A549 (cell line): ENCODE measurements at regions not wholly inside any gene's neighbourhood (a gene's known extent, or its start where the extent isn't known, plus 50 kb on each side); places are given as distances from the start of the nearest gene placed in this dataset.
A peak's percentile ranks its signal among the peaks of the same experiment; 100 is the strongest.

Experiments used
- ATAC-seq, 2 experiments: fragments of 200-7000 bp in 1 of 2; fragments of >200 bp in 1 of 2; cut with Nextera tagmentation in 1 of 2; cut with Tn5 transposase in 1 of 2; 3 replicates each; pipeline versions ENCODE4 v1.8.0 to v1.9.1; 2018 to 2020; ENCODE audit warnings: mild to moderate bottlenecking in 1 of 2, moderate library complexity in 1 of 2
- CTCF ChIA-PET: fragments of 300-600 bp; sonication (Branson Sonifier 250); formaldehyde crosslinking; extraction: SDS; loops from one replicate; lab custom pipeline; 2021; ENCODE audit warnings: antibody characterized with exemption, inconsistent platforms; lab: Yijun Ruan, JAX
- POLR2A ChIA-PET: fragments of 350-600 bp; formaldehyde crosslinking; extraction: SDS; loops from one replicate; lab custom pipeline; 2021; ENCODE audit warnings: antibody characterized with exemption, inconsistent platforms; lab: Yijun Ruan, JAX
- DNase-seq, 2 experiments: peaks; one replicate each; pipeline versions ENCODE4 v3.0.0 to v3.0.0-alpha.2; 2011 to 2016; ENCODE audit warnings: low read depth in 1 of 2, low spot score in 1 of 2
- FAIRE-seq: peaks from 2 replicates; lab custom pipeline; 2011; peaks lifted over from hg19 to GRCh38; lab: Jason Lieb, UNC
- H3K27ac ChIP-seq, 2 experiments: fragments of >200 bp; sonication (Bioruptor Twin); formaldehyde crosslinking; 3 replicates each; pipeline ENCODE4 v1.5.1; 2016 to 2017
- H3K4me1 ChIP-seq: fragments of >200 bp; sonication (Bioruptor Twin); formaldehyde crosslinking; 3 replicates; pipeline ENCODE4 v1.6.1; 2016
- H3K4me2 ChIP-seq: fragments of >200 bp; sonication (Bioruptor Twin); formaldehyde crosslinking; 3 replicates; pipeline ENCODE4 v1.6.1; 2016
- H3K4me3 ChIP-seq: fragments of >200 bp; sonication (Bioruptor Twin); formaldehyde crosslinking; 3 replicates; pipeline ENCODE4 v1.5.1; 2016
- H3K9me3 ChIP-seq: fragments of >200 bp; sonication (Bioruptor Twin); formaldehyde crosslinking; 3 replicates; pipeline ENCODE4 v1.6.1; 2016
- CBX2 ChIP-seq: fragments of 200-600 bp; sonication (generic); IDR thresholded peaks from 2 replicates; pipeline ENCODE4 v1.6.1; 2016; ENCODE audit warnings: low read depth, mild to moderate bottlenecking, borderline replicate concordance
- CHD4 ChIP-seq: fragments of 200-600 bp; sonication (generic); IDR thresholded peaks from 2 replicates; pipeline ENCODE4 v1.6.1; 2016; ENCODE audit warnings: antibody characterized with exemption, mild to moderate bottlenecking, borderline replicate concordance
- EHF ChIP-seq: fragments of 250-450 bp; sonication (Bioruptor Pico); IDR thresholded peaks from 2 replicates; pipeline ENCODE4 v1.5.0; 2020; ENCODE audit warnings: mild to moderate bottlenecking
- EP300 ChIP-seq, 2 experiments: fragments of >200 bp; sonication (Bioruptor Twin); formaldehyde crosslinking; IDR thresholded peaks; 2 replicates in 1 of 2; 3 replicates in 1 of 2; pipeline ENCODE4 v1.6.1; 2016 to 2017
- FOXS1 ChIP-seq: fragments of 250-450 bp; sonication (Bioruptor Pico); IDR thresholded peaks from 2 replicates; pipeline ENCODE4 v1.5.0; 2020; ENCODE audit warnings: mild to moderate bottlenecking, moderate library complexity
- HDAC2 ChIP-seq: fragments of 200-600 bp; sonication (generic); IDR thresholded peaks from 2 replicates; pipeline ENCODE4 v1.6.1; 2016
- HOXB13 ChIP-seq: fragments of 250-450 bp; sonication (Bioruptor Pico); IDR thresholded peaks from 2 replicates; pipeline ENCODE4 v1.5.0; 2020; ENCODE audit warnings: low read depth, mild to moderate bottlenecking, moderate library complexity
- JUNB ChIP-seq: fragments of >200 bp; sonication (Bioruptor Twin); formaldehyde crosslinking; IDR thresholded peaks from 2 replicates; pipeline ENCODE4 v1.6.1; 2016
- KDM5A ChIP-seq: fragments of 200-600 bp; sonication (generic); IDR thresholded peaks from 2 replicates; pipeline ENCODE4 v1.6.1; 2016; ENCODE audit warnings: antibody characterized with exemption, mild to moderate bottlenecking
- MAFK ChIP-seq: fragments of 450-650 bp; IDR thresholded peaks from 2 replicates; pipeline ENCODE4 v1.6.1; 2014; ENCODE audit not compliant: partially characterized antibody
- NPAS2 ChIP-seq: fragments of 250-450 bp; sonication (Bioruptor Pico); IDR thresholded peaks from 2 replicates; pipeline ENCODE4 v1.8.0; 2022; ENCODE audit warnings: mild to moderate bottlenecking, moderate library complexity, borderline replicate concordance
- NR3C1 ChIP-seq: fragments of >200 bp; sonication (Bioruptor Twin); formaldehyde crosslinking; IDR thresholded peaks from 3 replicates; pipeline ENCODE4 v1.6.1; 2017
- PHF8 ChIP-seq: fragments of 200-600 bp; sonication (generic); IDR thresholded peaks from 2 replicates; pipeline ENCODE4 v1.6.1; 2016; ENCODE audit warnings: low read depth, mild to moderate bottlenecking, antibody characterized with exemption, moderate library complexity, borderline replicate concordance
- POLR2A ChIP-seq: IDR thresholded peaks from 2 replicates; pipeline ENCODE4 v1.6.1; 2012; ENCODE audit warnings: mild to moderate bottlenecking, low read length
- POLR2AphosphoS2 ChIP-seq: conservative IDR thresholded peaks from 2 replicates; pipeline ENCODE4 v1.6.1; 2012; ENCODE audit warnings: low read length, improper control_type of control experiment, inconsistent platforms
- RAD21 ChIP-seq, 2 experiments: fragments of >200 bp in 1 of 2; sonication (Bioruptor Twin) in 1 of 2; formaldehyde crosslinking in 1 of 2; IDR thresholded peaks in 1 of 2; conservative IDR thresholded peaks in 1 of 2; 2 replicates in 1 of 2; 3 replicates in 1 of 2; pipeline ENCODE4 v1.6.1; 2012 to 2018; ENCODE audit warnings: inconsistent platforms in 1 of 2
- RCOR1 ChIP-seq: fragments of 150-350 bp; IDR thresholded peaks from 2 replicates; pipeline ENCODE4 v1.6.1; 2014; ENCODE audit warnings: antibody characterized with exemption, low read length, low read depth
- RNF2 ChIP-seq: fragments of 200-600 bp; sonication (generic); IDR thresholded peaks from 2 replicates; pipeline ENCODE4 v1.6.1; 2016; ENCODE audit warnings: low read depth, mild to moderate bottlenecking, antibody characterized with exemption, moderate library complexity, borderline replicate concordance
- SMC3 ChIP-seq: fragments of >200 bp; sonication (Bioruptor Twin); formaldehyde crosslinking; IDR thresholded peaks from 3 replicates; pipeline ENCODE4 v1.6.1; 2018; ENCODE audit warnings: inconsistent platforms
- TFCP2L1 ChIP-seq: fragments of 250-450 bp; sonication (Bioruptor Pico); IDR thresholded peaks from 2 replicates; pipeline ENCODE4 v1.5.0; 2021; ENCODE audit warnings: mild to moderate bottlenecking
- ZC3H11A ChIP-seq: fragments of 450-650 bp; IDR thresholded peaks from 2 replicates; pipeline ENCODE4 v1.6.1; 2014; ENCODE audit warnings: antibody characterized with exemption, mild to moderate bottlenecking
- ZFP36 ChIP-seq: fragments of 450-650 bp; IDR thresholded peaks from 2 replicates; pipeline ENCODE4 v1.6.1; 2014; ENCODE audit warnings: borderline replicate concordance; ENCODE audit not compliant: partially characterized antibody
- ZNF302 ChIP-seq: fragments of 250-450 bp; sonication (Bioruptor Pico); IDR thresholded peaks from 2 replicates; pipeline ENCODE4 v1.9.0; 2021; ENCODE audit warnings: inconsistent platforms, mild to moderate bottlenecking, moderate library complexity
- WGBS: methylation state at CpG from one replicate; pipeline ENCODE4 v1.1.6; 2017; ENCODE audit errors: missing lambda C conversion rate; 5-methylcytosine and 5-hydroxymethylcytosine counted together
- TF ChIP-seq, protein P1 (sequence below): fragments of 200-600 bp; sonication (generic); IDR thresholded peaks from 2 replicates; pipeline ENCODE4 v1.6.1; 2016; ENCODE audit warnings: antibody characterized with exemption, mild to moderate bottlenecking, moderate library complexity
- TF ChIP-seq, protein P2 (sequence below): IDR thresholded peaks from 2 replicates; pipeline ENCODE4 v1.6.1; 2012
- TF ChIP-seq, protein P3 (sequence below): fragments of >200 bp; sonication (Bioruptor Twin); formaldehyde crosslinking; IDR thresholded peaks from 3 replicates; pipeline ENCODE4 v1.5.1; 2016
- TF ChIP-seq, protein P4 (sequence below): fragments of 250-450 bp; sonication (Bioruptor Pico); IDR thresholded peaks from 2 replicates; pipeline ENCODE4 v1.5.0; 2021; ENCODE audit warnings: mild to moderate bottlenecking, moderate library complexity, borderline replicate concordance

DNA sequence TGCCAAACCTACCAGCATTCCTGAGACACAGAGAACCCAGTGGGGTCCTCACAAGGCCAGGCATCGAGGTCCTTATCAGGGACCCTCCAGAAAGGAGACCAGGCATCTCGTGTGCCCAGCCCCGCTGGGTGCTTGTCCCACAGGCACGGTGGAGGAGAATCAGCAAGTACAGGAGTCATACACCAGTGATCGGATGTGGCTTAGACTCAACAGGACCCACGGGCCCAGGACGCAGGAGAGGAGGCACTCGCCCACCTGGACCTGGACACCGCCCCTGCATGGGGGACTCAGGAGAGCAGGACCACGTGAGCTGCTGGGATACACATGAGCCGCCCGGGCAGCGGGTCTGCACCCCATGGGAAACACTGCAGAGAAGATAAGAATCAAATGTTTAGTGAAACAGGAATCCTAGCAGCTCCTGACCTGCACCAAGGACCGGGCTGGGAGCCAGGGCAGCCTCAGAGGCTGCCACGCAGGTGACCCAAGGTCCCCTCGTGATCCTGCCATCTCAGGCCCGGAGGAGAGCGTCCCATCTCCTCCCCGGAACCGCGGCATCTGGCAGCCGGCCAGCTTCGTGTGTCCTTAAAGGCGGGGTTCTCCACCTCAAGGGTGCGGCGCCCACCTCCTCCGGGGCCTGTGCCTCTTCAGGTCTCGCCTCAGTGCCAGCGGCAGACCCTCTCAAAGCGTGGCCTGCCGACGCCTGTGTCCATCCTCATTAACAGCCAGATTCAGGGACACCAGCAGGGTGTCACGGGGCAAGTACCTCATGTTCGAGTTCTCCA is 59.2 kb downstream of the FOXL3 start:
- ATAC-seq = peak; percentile 48 to 54; a peak in 5 of 6 replicates
- Histone ChIP-seq H3K27ac (no peak overlapping the region), H3K4me2 (no peak overlapping the region), H3K4me3 (no peak overlapping the region), H3K4me1 (no peaks in the 10 kb centered on the region), H3K9me3 (no peaks in the 10 kb centered on the region; the same call in 2 of the 3 replicates)
- no peak for FAIRE-seq
- POLR2A ChIA-PET = no interaction called here
- no peak for DNase-seq
- CTCF ChIA-PET = interaction anchor here (0.6 to 1.0 kb wide), 2 partner anchors 10 to 503 kb away, joined by 3 read pairs; no protein-coding TSS in a partner anchor
- WGBS = 74% methylated on average over 30 of the region's 34 CpGs
- TF ChIP-seq TFCP2L1 (CRISPR knock-in tag) = no peak
- TF ChIP-seq HOXB13 (CRISPR knock-in tag) = no peak
- TF ChIP-seq, protein P1, sequence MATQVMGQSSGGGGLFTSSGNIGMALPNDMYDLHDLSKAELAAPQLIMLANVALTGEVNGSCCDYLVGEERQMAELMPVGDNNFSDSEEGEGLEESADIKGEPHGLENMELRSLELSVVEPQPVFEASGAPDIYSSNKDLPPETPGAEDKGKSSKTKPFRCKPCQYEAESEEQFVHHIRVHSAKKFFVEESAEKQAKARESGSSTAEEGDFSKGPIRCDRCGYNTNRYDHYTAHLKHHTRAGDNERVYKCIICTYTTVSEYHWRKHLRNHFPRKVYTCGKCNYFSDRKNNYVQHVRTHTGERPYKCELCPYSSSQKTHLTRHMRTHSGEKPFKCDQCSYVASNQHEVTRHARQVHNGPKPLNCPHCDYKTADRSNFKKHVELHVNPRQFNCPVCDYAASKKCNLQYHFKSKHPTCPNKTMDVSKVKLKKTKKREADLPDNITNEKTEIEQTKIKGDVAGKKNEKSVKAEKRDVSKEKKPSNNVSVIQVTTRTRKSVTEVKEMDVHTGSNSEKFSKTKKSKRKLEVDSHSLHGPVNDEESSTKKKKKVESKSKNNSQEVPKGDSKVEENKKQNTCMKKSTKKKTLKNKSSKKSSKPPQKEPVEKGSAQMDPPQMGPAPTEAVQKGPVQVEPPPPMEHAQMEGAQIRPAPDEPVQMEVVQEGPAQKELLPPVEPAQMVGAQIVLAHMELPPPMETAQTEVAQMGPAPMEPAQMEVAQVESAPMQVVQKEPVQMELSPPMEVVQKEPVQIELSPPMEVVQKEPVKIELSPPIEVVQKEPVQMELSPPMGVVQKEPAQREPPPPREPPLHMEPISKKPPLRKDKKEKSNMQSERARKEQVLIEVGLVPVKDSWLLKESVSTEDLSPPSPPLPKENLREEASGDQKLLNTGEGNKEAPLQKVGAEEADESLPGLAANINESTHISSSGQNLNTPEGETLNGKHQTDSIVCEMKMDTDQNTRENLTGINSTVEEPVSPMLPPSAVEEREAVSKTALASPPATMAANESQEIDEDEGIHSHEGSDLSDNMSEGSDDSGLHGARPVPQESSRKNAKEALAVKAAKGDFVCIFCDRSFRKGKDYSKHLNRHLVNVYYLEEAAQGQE = no peak
- TF ChIP-seq, protein P2, sequence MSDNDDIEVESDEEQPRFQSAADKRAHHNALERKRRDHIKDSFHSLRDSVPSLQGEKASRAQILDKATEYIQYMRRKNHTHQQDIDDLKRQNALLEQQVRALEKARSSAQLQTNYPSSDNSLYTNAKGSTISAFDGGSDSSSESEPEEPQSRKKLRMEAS = no peak
- no peak for TF ChIP-seq NPAS2 (CRISPR knock-in tag)
- no peak for TF ChIP-seq POLR2AphosphoS2
- TF ChIP-seq HDAC2 = no peak
- TF ChIP-seq KDM5A = no peak
- TF ChIP-seq CBX2 = no peak
- TF ChIP-seq POLR2A = no peak
- no peak for TF ChIP-seq ZNF302 (CRISPR knock-in tag)
- no peak for TF ChIP-seq RCOR1
- TF ChIP-seq MAFK = no peak
- no peak for TF ChIP-seq SMC3

DNA sequence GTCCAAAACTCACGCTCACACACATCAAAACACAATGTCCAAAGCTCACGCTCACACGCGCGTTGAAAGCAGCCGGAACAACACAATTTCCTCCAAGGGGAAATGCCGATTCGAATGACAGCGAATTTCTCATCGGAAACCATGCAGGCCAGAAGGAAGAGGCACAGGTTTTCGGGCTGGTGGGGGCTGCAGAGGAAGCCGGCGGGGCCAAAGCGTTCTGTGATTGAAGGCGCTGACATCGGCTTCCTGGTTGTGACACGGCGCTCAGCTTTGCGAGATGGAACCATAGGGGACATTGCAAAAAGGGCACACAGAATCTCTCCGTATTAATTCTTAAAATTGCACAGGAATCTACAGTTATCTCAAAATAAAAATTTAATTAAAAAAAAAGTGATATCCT is 61.3 kb downstream of the FOXL3 start:
- WGBS = 92% methylated on average over 20 of the region's 20 CpGs
- ATAC-seq (no peak), FAIRE-seq (no peak), DNase-seq (no peak)
- H3K27ac ChIP-seq = no peak overlapping the region
- no peaks in the 10 kb centered on the region for H3K4me1 ChIP-seq
- H3K9me3 ChIP-seq = no peaks in the 10 kb centered on the region; the same call in 2 of the 3 replicates
- no peak overlapping the region for H3K4me2 ChIP-seq
- H3K4me3 ChIP-seq = no peak overlapping the region
- CTCF ChIA-PET = no interaction called here
- POLR2A ChIA-PET = no interaction called here
- TF ChIP-seq ZFP36 = no peak
- TF ChIP-seq, protein P3, sequence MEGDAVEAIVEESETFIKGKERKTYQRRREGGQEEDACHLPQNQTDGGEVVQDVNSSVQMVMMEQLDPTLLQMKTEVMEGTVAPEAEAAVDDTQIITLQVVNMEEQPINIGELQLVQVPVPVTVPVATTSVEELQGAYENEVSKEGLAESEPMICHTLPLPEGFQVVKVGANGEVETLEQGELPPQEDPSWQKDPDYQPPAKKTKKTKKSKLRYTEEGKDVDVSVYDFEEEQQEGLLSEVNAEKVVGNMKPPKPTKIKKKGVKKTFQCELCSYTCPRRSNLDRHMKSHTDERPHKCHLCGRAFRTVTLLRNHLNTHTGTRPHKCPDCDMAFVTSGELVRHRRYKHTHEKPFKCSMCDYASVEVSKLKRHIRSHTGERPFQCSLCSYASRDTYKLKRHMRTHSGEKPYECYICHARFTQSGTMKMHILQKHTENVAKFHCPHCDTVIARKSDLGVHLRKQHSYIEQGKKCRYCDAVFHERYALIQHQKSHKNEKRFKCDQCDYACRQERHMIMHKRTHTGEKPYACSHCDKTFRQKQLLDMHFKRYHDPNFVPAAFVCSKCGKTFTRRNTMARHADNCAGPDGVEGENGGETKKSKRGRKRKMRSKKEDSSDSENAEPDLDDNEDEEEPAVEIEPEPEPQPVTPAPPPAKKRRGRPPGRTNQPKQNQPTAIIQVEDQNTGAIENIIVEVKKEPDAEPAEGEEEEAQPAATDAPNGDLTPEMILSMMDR = no peak
- no peak for TF ChIP-seq CHD4
- no peak for TF ChIP-seq RNF2
- TF ChIP-seq EHF (CRISPR knock-in tag) = no peak
- TF ChIP-seq ZC3H11A = no peak
- TF ChIP-seq RAD21 (conservative IDR thresholded peaks at IDR 0.05 in 1 of 2, IDR thresholded peaks at IDR 0.05 in 1 of 2) = no peak
- TF ChIP-seq POLR2A = no peak
- TF ChIP-seq JUNB = no peak
- TF ChIP-seq EP300 (IDR thresholded peaks at IDR 0.05) = no peak
- no peak for TF ChIP-seq MAFK
- TF ChIP-seq, protein P4, sequence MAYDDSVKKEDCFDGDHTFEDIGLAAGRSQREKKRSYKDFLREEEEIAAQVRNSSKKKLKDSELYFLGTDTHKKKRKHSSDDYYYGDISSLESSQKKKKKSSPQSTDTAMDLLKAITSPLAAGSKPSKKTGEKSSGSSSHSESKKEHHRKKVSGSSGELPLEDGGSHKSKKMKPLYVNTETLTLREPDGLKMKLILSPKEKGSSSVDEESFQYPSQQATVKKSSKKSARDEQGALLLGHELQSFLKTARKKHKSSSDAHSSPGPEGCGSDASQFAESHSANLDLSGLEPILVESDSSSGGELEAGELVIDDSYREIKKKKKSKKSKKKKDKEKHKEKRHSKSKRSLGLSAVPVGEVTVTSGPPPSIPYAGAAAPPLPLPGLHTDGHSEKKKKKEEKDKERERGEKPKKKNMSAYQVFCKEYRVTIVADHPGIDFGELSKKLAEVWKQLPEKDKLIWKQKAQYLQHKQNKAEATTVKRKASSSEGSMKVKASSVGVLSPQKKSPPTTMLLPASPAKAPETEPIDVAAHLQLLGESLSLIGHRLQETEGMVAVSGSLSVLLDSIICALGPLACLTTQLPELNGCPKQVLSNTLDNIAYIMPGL (CRISPR knock-in tag) = no peak
- no peak for TF ChIP-seq FOXS1 (CRISPR knock-in tag)
- TF ChIP-seq NR3C1 = no peak
- no peak for TF ChIP-seq PHF8
